HL-60 (cell line): ENCODE measurements at regions not wholly inside any gene's neighbourhood (a gene's known extent, or its start where the extent isn't known, plus 50 kb on each side); places are given as distances from the start of the nearest gene placed in this dataset.
"Not testable (repeated sequence)": the region's sequence is repeated elsewhere in the genome, so short reads cannot be mapped to it uniquely, and the experiment has no call there.

Source experiments
- DNase-seq, 2 experiments: peaks; one replicate each; pipeline ENCODE4 v3.0.0-alpha.2; 2010 to 2020; ENCODE audit warnings: low read depth in 1 of 2, low spot score in 1 of 2
- H3K27ac ChIP-seq: fragments of 250-450 bp; sonication (Bioruptor Pico); replicated peaks from 2 replicates; pipeline ENCODE4 v1.5.1; 2020; ENCODE audit warnings: mild to moderate bottlenecking, moderate library complexity
- H3K27me3 ChIP-seq: fragments of 250-450 bp; sonication (Bioruptor Pico); 2 replicates; pipeline ENCODE4 v1.5.1; 2021; ENCODE audit warnings: mild to moderate bottlenecking, moderate library complexity; ENCODE audit not compliant: insufficient read depth, poor library complexity, severe bottlenecking
- H3K4me3 ChIP-seq: replicated peaks from 2 replicates; pipeline ENCODE4 v1.5.1; 2011; ENCODE audit warnings: mild to moderate bottlenecking, control low read depth, low read length; ENCODE audit not compliant: insufficient read depth
- CTCF ChIP-seq: IDR thresholded peaks from one replicate; pipeline ENCODE4 v1.5.1; 2011; ENCODE audit warnings: low read length, control low read depth, inconsistent platforms; ENCODE audit not compliant: insufficient read depth
- GABPA ChIP-seq: IDR thresholded peaks from 2 replicates; pipeline ENCODE4 v1.6.1; 2012; ENCODE audit warnings: low read depth
- POLR2AphosphoS5 ChIP-seq: IDR thresholded peaks from 2 replicates; pipeline ENCODE4 v1.6.1; 2012; ENCODE audit warnings: low read depth
- REST ChIP-seq: IDR thresholded peaks from 2 replicates; pipeline ENCODE4 v1.6.1; 2012; ENCODE audit warnings: low read depth; ENCODE audit not compliant: insufficient replicate concordance
- SPI1 ChIP-seq: IDR thresholded peaks from 2 replicates; pipeline ENCODE4 v1.6.1; 2012; ENCODE audit warnings: low read depth, mild to moderate bottlenecking, borderline replicate concordance

GRCh38 chr9:38328765-38329164 is 63.7 kb upstream of the ALDH1B1 start:
- Histone ChIP-seq H3K27ac (no peak overlapping the region), H3K27me3 (no peaks in the 10 kb centered on the region), H3K4me3 (no peak overlapping the region)
- no peak for DNase-seq
- TF ChIP-seq REST, result no peak
- TF ChIP-seq SPI1, result no peak
- TF ChIP-seq CTCF, result no peak
- no peak for TF ChIP-seq GABPA
- no peak for TF ChIP-seq POLR2AphosphoS5

- Histone ChIP-seq H3K4me3 (no peak overlapping the region), H3K27ac (no peak overlapping the region), H3K27me3 (peaks cover 3% of the 10 kb centered on the region)
- no peak for DNase-seq
- TF ChIP-seq POLR2AphosphoS5 (no peak), SPI1 (no peak), CTCF (no peak), REST (no peak), GABPA (no peak)
Observed at GRCh38 chr9:38326122-38326521, 66.4 kb upstream of the ALDH1B1 start.

GRCh38 chr9:38324213-38324612 is 68.3 kb upstream of the ALDH1B1 start:
- not testable (repeated sequence) for DNase-seq, H3K27me3 ChIP-seq, H3K27ac ChIP-seq, H3K4me3 ChIP-seq

GRCh38 chr9:38322937-38323336 is 69.6 kb upstream of the ALDH1B1 start:
- Histone ChIP-seq H3K4me3 (no peak overlapping the region), H3K27me3 (peaks cover 3% of the 10 kb centered on the region), H3K27ac (no peak overlapping the region)
- DNase-seq, result no peak
- TF ChIP-seq GABPA, result no peak
- TF ChIP-seq CTCF, result no peak
- no peak for TF ChIP-seq SPI1
- no peak for TF ChIP-seq REST
- TF ChIP-seq POLR2AphosphoS5, result no peak
